ENCODE measurements at regions not wholly inside any gene's neighbourhood (a gene's known extent, or its start where the extent isn't known, plus 50 kb on each side); places are given as distances from the start of the nearest gene placed in this dataset.
"Not testable (repeated sequence)": the region's sequence is repeated elsewhere in the genome, so short reads cannot be mapped to it uniquely, and the experiment has no call there.

DNA sequence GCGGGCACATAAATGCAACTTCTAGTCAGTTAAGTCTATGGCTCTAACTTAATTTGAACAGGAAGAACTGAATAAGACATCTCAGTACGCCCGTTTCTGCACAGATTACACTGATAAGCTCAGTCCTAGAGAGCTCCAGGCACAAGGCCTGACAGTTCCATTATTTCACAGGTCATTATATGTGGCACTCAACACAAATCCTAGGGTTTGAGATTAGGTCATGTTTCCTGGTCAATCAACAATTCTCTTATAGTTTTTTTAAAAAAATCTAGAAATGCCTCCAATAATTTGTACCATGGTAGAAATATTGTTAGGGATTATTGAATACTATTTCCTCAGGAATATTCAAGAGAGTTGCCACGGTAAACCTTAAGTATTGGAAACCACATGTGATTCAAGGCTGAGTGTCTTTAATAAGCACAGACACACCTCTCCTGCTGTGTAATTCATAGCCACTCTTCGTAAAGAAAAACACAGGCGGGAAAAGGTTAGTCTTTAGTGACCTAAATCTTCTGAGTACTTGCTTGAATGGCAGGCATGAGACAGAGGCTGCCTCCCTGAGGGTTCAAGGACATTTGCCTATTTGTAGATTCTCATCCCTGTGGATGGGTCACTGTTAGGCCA, 342.9 kb upstream of the ADGRL3 start:
- intact Hi-C loops (cut with DNase I): no loop called here
- no peak for DNase-seq (ENCODE audit: low spot score)

DNA sequence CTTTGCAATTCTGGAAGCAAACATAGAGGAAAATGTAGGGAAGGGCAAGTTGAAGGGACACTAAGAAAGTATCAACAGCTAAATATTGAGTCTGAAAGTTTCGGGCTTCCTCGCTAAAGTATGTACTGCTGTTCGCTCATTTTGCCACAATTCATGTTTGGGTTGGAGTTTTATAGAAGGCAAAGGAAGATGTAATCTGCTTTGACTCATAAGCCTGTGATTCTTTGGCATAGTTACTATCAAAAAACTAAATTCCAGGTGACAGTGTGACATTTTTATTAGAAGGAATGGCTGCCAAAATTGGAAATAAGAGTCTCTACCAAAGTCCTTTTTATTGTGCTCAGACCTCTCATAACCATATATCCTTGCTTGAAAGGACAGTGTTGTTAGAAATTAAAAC, 336.7 kb upstream of the ADGRL3 start:
- intact Hi-C loops (cut with DNase I): no loop called here
- no peak for DNase-seq (ENCODE audit: low spot score)

DNA sequence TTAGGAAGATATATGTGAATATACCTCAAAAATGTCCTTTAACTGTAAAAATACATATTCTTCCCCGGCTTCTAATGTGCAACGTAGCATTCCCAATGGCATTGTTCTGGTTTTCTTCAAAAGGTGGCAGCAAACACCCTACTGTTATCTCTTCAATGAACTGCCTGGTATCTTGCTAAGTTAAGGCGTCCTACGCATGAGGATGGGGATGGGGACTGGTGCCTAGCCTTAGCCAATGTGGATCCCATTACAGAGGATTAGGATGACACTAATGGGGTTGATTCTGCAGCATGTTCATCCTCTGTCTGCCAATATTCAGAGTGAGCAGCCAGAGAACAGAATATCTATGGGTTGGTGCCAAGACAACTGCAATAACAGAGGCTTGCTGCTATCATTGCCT, 334.9 kb upstream of the ADGRL3 start:
- intact Hi-C loops (cut with DNase I): no loop called here
- no peak for DNase-seq (ENCODE audit: low spot score)

DNA sequence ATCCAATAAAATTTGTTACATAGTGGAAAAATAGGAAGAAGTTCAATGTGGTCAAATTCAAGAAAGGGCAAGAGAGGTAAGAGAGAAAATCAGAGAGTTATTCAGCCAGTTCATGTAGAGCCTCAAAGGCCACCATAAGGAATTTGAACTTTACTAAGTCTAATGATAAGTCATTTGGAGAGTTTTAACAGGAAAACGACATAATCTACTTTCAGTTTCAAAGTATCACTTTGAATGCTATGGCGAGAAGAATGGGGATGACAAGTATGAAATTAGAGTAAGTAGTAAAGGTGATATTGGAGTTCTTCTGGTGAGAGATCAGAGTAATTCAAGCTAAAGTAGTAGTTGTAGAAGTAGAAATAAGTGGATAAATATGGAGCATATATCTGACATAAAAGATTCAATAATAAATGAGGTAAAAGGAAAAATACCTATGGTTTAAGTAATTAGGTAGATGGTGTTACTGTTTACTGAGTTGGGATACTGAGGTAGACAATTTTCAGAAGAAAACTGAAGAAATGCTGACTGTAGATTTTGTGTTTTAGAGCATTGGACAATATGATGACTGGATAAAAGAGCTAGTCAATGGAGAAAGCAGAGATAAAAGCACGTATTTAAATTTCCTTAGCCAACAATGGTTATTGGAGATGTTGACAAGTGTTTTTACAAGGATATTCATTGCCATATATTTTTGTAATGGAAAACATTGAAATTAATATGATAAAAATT, 331.7 kb upstream of the ADGRL3 start:
- intact Hi-C loops (cut with DNase I): no loop called here
- DNase-seq (ENCODE audit: low spot score): no peak

DNA sequence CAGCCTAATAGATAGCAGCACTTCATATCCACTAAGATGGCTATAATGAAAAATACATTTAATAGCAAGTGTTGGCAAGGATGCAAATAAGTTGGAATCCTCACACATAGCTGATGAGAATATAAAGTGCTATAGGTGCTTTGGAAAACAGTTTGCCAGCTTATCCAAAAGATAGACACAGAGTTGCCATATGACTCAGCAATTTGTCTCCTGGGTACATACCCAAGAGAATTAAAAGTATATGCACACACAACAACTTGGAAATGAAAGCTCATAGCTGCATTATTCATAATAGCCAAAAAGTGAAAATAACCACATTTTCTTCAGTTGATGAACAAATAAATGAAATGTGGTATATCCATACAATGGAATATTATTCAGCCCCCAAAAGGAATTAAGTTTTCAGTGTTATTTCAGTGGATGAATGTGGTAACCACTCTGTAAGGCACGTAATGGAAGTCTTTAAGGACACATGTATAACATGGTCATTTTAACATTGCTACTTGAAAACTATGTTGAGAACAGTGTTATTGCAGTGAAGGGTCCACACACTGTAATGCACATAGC, 320.9 kb upstream of the ADGRL3 start:
- no peak for DNase-seq (ENCODE audit: low spot score)
- intact Hi-C loops (cut with DNase I): no loop called here

DNA sequence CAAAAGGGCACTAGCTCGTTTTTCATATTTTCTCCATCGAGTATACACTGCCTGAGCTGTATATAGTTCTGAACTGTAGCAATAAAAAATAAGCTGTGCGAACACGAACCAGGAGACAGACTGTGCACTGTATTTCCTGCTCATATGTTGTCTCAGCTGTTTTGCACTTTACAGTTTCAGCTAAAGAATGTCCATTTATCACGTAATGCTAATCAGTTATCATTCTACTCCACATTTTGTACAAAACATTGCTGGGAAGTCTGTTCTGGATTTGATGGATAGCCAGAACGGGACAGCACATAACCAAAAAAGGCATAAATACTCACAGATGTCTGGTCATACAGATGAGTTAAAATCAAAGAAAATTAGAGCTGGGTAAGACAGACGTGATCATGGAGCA, 315.5 kb upstream of the ADGRL3 start:
- DNase-seq (ENCODE audit: low spot score): no peak
- intact Hi-C loops (cut with DNase I): no loop called here

DNA sequence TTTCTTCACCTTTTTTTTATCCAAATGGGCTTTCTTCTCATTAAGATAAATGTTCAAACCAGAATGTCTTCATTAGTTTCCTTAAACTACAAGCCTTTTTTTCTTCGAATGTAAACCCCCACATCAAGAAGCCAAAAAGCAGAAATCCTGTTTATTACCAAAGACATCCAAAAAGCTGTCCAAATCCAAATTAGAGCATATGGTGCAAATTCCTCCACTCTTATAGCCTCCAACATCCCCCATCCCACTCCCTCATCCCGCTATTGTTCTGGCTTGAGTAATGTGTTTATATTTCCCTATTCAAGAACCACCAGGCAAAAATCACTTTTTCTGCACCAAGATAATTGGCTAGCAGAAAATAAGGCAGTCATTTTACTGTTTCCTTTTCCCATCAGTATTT, 315.1 kb upstream of the ADGRL3 start:
- intact Hi-C loops (cut with DNase I): no loop called here
- no peak for DNase-seq (ENCODE audit: low spot score)

DNA sequence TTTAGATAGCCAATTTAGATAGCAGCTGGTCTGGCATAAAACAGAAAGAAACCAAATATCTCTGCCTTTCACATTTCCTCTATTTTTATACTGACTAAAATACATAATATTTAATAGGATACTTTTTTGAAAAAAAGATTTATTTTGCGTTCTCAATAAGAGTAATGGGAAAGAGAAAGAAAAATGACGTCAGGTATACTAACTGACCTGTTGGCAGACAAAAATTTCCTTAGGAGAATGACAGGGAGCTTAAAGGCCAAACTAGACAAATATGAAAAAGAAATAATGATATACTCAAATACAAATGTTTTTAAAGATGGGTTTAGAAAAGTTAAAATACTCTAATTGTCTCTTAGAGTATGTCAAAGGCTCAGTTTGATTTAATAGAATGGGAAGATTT, 309.4 kb upstream of the ADGRL3 start:
- DNase-seq (ENCODE audit: low spot score): no peak
- intact Hi-C loops (cut with DNase I): no loop called here

DNA sequence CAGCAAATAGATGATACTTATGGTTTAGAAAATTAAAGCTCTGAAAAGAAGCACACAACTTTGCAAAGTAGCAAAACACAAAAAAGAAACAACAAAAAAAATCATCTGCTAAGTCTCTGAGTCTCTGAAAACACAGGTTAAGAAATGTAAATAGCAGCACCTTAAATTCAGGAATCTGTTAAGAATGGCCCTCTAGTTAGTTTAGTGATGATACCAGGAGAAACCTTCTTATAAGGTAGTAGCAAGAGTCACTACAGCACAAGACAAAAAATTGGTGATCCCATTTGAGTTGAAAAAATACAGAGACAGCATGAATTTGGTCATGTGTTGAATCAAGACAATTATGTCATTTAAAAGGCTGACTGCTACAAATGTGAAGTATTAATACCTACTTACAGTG, 308.2 kb upstream of the ADGRL3 start:
- DNase-seq (ENCODE audit: low spot score): no peak
- intact Hi-C loops (cut with DNase I): no loop called here

DNA sequence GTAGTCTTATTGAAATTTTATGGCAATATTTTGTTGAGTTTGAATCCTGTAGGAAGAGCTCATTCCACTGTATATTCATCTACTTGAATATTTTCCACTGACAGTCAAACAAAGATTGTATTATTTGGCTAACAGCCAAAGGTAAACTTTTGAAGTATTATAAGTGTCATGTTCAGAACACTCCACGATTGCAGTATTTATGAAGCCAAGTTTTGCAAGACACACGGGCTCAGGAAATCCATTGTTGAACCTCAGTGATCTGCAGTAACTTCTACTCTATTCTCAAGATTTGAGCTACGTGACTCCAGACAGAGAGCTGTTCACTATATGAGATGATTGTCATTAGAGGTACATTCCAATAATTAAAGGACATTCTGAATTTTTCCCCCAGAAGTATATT, 302.7 kb upstream of the ADGRL3 start:
- no peak for DNase-seq (ENCODE audit: low spot score)
- intact Hi-C loops (cut with DNase I): no loop called here

DNA sequence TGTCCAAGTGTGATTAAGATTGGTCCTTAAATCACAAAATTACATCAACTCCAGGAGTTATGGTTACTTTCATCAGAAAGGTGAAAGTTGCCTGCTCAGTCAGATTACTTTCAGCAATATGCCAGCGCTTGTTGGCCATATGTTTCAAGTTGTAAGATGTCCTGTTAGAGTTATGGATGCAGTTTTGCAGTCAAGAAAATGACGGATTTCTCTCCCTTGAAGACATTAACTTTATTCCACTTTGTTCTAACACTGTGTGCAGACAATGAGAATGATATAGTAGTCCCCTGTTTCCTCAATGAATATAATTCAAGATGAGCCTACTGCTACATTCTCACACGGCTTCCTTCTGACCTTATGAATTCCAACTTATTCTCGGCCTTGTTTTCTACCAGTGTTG, 295.0 kb upstream of the ADGRL3 start:
- no peak for DNase-seq (ENCODE audit: low spot score)
- intact Hi-C loops (cut with DNase I): no loop called here

DNA sequence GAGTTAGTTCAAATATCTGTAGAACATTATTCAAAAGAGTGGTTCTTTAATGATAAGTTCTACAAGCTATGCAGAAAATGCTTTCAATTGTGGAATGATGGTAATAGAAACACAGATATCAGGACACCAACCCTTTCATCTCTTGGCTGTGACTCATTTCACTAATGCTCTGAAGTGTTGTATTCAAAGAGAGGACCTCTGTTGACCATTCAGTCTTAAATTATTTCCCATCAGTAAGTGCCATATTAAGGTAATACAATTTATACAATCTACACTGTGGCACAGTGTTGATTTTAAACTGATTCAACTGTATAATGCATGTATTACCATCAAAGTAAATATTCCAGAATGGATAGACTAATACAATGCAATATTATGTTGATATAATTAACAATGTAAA, 289.0 kb upstream of the ADGRL3 start:
- intact Hi-C loops (cut with DNase I): no loop called here

DNA sequence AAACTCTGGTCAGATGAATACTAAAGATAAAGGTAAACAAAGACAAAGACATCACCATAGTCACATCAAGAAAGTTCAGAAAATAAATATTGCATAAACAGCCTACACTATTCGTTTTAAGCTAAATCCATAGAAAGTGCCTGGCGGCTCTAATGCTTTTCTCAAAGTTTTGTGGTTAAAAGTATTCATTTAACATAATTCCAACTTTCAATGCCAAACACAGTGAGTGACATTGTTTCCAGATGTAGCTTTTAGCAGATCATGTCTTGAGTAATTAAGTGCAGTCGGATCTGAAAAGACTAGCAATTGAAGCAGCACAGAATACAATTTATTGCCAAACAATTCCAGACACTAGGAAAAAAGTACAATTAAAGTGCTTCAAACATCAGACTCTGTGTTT, 287.1 kb upstream of the ADGRL3 start:
- no peak for DNase-seq (ENCODE audit: low spot score)
- intact Hi-C loops (cut with DNase I): no loop called here

More for the DNA sequence above, 289.0 kb upstream of the ADGRL3 start:
- no peak for DNase-seq (ENCODE audit: low spot score)

DNA sequence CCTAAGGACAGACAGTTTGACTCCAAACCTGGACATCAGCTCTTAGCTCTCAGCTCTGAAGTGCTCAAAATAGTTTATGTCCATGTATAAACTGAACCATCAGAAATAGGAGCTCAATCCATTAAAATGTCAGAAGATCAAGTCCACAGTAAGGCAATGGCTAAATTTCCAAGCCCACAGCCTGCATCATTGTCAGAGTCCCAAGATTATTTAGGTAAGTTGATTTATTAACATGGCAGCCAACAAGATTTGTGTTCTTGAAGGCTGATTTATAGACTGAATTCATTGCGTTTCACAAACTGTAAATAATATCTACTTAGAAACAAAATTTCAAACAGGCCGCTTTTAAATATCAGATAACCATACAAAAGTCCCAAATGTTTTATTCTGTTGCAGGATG, 286.5 kb upstream of the ADGRL3 start:
- intact Hi-C loops (cut with DNase I): no loop called here
- DNase-seq (ENCODE audit: low spot score): no peak

DNA sequence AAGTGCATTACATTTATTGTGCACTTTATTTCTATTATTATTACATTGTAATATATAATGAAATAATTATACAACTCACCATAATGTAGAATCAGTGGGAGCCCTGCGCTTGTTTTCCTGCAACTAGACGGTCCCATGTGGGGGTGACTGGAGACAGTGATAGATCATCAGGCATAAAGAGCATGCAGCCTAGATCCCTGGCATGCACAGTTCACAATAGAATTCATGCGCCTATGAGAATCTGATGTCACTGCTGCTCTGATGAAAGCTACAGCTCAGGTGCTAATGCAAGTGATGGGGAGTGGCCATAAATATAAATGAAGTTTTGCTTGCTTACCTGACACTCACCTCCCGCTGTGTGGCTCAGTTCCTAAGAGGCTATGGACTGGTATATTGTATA, 278.4 kb upstream of the ADGRL3 start:
- intact Hi-C loops (cut with DNase I); DNase-seq (ENCODE audit: low spot score): not testable (repeated sequence)

DNA sequence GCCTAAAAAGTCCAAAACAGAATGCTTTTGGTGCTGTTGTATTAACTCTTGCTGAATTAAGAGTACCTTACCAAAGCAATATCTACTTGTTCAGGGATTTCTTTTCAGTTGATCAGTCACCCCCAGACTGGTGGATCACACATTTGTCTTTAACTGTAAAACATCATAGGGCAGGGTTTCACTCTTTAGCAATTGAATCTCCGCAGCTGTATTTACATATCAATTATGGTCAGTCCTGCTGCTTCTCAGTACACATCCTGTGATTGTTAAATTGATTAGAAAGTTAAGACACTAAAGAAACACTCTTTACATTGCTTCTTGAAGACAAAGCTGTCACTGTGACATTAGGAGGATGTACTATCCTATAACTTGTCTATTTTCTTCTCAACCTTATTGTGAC, 277.1 kb upstream of the ADGRL3 start:
- intact Hi-C loops (cut with DNase I): no loop called here
- no peak for DNase-seq (ENCODE audit: low spot score)

DNA sequence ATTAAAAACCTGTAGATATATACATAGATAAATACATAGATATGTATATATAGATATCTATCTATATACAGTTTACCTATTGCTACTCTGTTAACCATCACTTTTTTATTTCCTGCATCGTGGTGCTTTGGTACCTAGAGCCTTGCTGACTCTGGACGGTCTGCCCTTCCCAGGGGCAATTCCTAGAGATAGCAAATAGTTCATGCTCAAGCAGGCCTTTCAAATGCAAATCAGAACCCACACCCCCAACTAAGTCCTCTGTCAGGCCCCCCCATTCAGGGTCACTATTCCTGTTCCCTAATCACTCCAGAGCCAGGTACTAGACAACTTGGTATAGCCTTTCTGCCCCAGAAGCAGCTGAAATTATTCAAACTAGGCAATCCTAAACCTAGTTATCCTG, 273.5 kb upstream of the ADGRL3 start:
- intact Hi-C loops (cut with DNase I): no loop called here
- DNase-seq (ENCODE audit: low spot score): no peak

DNA sequence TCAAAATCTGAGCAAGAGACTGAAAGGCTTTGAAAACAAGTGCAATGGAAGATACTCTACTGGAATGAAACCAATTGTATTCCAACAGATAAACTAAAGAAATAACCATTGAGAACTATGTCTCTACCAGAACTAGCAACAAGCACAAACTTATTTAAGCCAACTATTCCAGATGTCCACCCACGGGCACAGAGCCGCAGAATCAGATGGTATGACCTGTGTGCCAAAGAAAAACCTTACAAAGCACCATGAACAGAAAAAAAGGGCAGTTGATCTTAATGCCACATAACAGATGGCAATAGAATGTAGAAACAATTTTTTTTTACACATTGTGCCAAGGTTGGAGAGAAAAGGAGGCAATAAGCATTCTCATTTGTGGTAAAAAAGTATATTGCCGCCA, 269.3 kb upstream of the ADGRL3 start:
- DNase-seq (ENCODE audit: low spot score): no peak
- intact Hi-C loops (cut with DNase I): no loop called here

DNA sequence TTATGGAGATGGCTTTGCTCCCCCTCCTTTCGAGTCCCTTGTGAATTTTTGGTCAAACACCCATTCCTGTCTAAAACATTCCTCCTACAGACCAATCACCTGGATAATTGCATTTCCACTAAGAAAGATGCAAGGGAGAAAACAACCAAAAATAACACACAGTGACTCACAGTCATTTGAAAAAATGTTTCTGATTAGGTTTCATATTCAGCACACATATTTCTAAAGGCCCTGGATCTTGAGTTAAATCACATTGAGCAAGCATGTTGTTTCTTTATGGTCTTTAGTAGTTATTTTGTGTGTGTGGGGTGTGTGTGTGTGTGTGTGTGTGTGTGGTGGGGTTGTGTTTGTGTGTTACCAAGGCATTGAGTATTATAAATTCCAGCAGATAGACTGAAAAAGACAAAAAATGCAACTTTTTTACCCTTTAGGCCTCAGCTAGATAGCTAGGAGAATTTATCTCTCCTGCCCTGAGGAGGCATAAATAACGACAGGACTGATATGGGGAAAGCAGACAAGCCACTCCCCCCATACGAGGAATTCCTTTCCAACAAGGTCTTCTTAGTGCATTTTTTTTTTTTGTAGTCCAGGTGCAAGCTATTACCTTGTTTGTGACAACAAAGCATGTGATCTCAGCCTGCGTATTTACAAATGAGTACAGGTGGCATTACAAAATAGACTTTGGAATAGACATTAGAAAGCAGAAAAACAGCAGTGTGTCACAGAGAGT, 265.4 kb upstream of the ADGRL3 start:
- no peak for DNase-seq (ENCODE audit: low spot score)
- intact Hi-C loops (cut with DNase I): no loop called here

DNA sequence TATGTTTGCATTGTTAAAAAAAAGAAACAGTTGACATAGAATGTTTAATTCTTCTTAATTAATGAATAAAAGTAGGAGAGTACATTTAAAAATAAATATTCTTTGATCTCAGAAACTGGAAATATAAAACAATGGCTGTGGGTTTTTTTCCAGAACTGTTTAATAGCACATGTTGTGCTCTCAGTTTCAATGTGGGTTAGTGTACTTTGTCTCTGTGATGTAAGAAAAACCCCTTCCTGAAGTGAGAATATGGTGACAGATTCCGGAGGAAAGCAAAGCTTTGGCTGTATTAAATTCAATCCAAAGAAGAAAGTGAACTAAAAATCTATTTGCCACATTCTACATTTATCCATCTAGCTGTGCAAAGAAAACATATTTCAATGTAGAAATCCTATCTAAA, 261.9 kb upstream of the ADGRL3 start:
- intact Hi-C loops (cut with DNase I): no loop called here

DNA sequence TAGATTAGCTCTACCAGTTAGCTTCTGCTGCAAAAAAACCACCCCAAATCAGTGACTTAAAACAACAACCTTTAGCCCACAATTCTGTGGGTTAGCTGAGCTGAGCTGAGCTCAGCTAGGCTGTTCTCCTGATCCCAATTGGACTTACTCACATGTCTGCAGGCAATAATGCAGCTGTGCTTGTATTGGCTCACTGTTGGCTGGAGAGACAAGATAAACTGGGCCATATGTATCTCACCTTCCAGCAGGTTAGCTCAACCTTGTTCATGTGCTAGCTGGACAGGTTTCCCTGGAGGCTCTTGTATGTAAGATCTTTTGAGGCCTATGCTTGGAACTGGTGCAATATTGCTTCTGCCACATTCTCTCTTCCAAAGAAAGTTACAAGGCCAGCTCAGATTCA, 261.5 kb upstream of the ADGRL3 start:
- DNase-seq (ENCODE audit: low spot score): no peak
- intact Hi-C loops (cut with DNase I): no loop called here

More for the DNA sequence above, 261.9 kb upstream of the ADGRL3 start:
- DNase-seq (ENCODE audit: low spot score): no peak
